NCI-H82 (cell line): ENCODE measurements at regions not wholly inside any gene's neighbourhood (a gene's known extent, or its start where the extent isn't known, plus 50 kb on each side); places are given as distances from the start of the nearest gene placed in this dataset.

Experiments
- DNase-seq: peaks from one replicate; lab custom pipeline; 2025; lab: John Stamatoyannopoulos, UW

- no peak for DNase-seq
Measured at GRCh38 chr16:5851393-5851982, 753.9 kb upstream of the EEF2KMT start.

- no peak for DNase-seq
Measured at GRCh38 chr16:5850632-5851392, 753.2 kb upstream of the EEF2KMT start.

- DNase-seq = peak; percentile 41
Measured at GRCh38 chr16:5845046-5845445, 747.5 kb upstream of the EEF2KMT start.

GRCh38 chr16:5841974-5842373, 744.4 kb upstream of the EEF2KMT start:
- DNase-seq = no peak

- no peak for DNase-seq
Measured at GRCh38 chr16:5838725-5839124, 741.1 kb upstream of the EEF2KMT start.

- DNase-seq = no peak
Measured at GRCh38 chr16:5838071-5838470, 740.5 kb upstream of the EEF2KMT start.

GRCh38 chr16:5837007-5837670, 739.5 kb upstream of the EEF2KMT start:
- no peak for DNase-seq

- DNase-seq = peak; percentile 77
Measured at GRCh38 chr16:5835876-5836275, 738.3 kb upstream of the EEF2KMT start.

- DNase-seq = no peak
Measured at GRCh38 chr16:5826332-5826731, 728.7 kb upstream of the EEF2KMT start.

- DNase-seq = no peak
Measured at GRCh38 chr16:5820472-5820871, 722.9 kb upstream of the EEF2KMT start.

- no peak for DNase-seq
Measured at GRCh38 chr16:5815570-5816237, 718.1 kb upstream of the EEF2KMT start.

GRCh38 chr16:5801396-5801795, 703.8 kb upstream of the EEF2KMT start:
- no peak for DNase-seq

GRCh38 chr16:5793556-5793955, 696.0 kb upstream of the EEF2KMT start:
- DNase-seq = no peak

GRCh38 chr16:5791011-5791657, 693.5 kb upstream of the EEF2KMT start:
- no peak for DNase-seq

- no peak for DNase-seq
Measured at GRCh38 chr16:5790512-5790911, 692.9 kb upstream of the EEF2KMT start.

- DNase-seq = peak; percentile 71
Measured at GRCh38 chr16:5789033-5789432, 691.4 kb upstream of the EEF2KMT start.

- no peak for DNase-seq
Measured at GRCh38 chr16:5781436-5781835, 683.8 kb upstream of the EEF2KMT start.

GRCh38 chr16:5776876-5777275, 679.3 kb upstream of the EEF2KMT start:
- no peak for DNase-seq

- no peak for DNase-seq
Measured at GRCh38 chr16:5775916-5776315, 678.3 kb upstream of the EEF2KMT start.

GRCh38 chr16:5770118-5770517, 672.5 kb upstream of the EEF2KMT start:
- DNase-seq = no peak

GRCh38 chr16:5769513-5769912, 671.9 kb upstream of the EEF2KMT start:
- DNase-seq = no peak

- DNase-seq = no peak
Measured at GRCh38 chr16:5768445-5768844, 670.9 kb upstream of the EEF2KMT start.
